AG09319 (cell line): ENCODE measurements at regions not wholly inside any gene's neighbourhood (a gene's known extent, or its start where the extent isn't known, plus 50 kb on each side); places are given as distances from the start of the nearest gene placed in this dataset.
"Not testable (repeated sequence)": the region's sequence is repeated elsewhere in the genome, so short reads cannot be mapped to it uniquely, and the experiment has no call there.

Experiments
- DNase-seq: peaks from one replicate; pipeline ENCODE4 v3.0.0-alpha.2; 2010; ENCODE audit warnings: low read depth; ENCODE audit errors: extremely low read depth
- CTCF ChIP-seq: IDR thresholded peaks from 2 replicates; pipeline ENCODE4 v1.5.1; 2011; ENCODE audit warnings: low read depth, mild to moderate bottlenecking, inconsistent platforms, low read length, moderate library complexity

- TF ChIP-seq CTCF = no peak
- no peak for DNase-seq
These were observed 405.5 kb upstream of the NR3C2 start for GRCh38 chr4:148847544-148848255.

- DNase-seq = no peak
- no peak for TF ChIP-seq CTCF
These were observed 403.4 kb upstream of the NR3C2 start for GRCh38 chr4:148845609-148846008.

GRCh38 chr4:148843625-148844024 lies 401.4 kb upstream of the NR3C2 start:
- no peak for DNase-seq
- no peak for TF ChIP-seq CTCF

GRCh38 chr4:148842843-148843242 lies 400.6 kb upstream of the NR3C2 start:
- TF ChIP-seq CTCF = no peak
- DNase-seq = no peak

GRCh38 chr4:148837571-148837970 lies 395.4 kb upstream of the NR3C2 start:
- not testable (repeated sequence) for DNase-seq

- TF ChIP-seq CTCF = no peak
- no peak for DNase-seq
These were observed 392.8 kb upstream of the NR3C2 start for GRCh38 chr4:148834804-148835631.

- DNase-seq = no peak
- TF ChIP-seq CTCF = no peak
These were observed 389.7 kb upstream of the NR3C2 start for GRCh38 chr4:148831945-148832344.
